ENCODE measurements at regions not wholly inside any gene's neighbourhood (a gene's known extent, or its start where the extent isn't known, plus 50 kb on each side); places are given as distances from the start of the nearest gene placed in this dataset.

DNA sequence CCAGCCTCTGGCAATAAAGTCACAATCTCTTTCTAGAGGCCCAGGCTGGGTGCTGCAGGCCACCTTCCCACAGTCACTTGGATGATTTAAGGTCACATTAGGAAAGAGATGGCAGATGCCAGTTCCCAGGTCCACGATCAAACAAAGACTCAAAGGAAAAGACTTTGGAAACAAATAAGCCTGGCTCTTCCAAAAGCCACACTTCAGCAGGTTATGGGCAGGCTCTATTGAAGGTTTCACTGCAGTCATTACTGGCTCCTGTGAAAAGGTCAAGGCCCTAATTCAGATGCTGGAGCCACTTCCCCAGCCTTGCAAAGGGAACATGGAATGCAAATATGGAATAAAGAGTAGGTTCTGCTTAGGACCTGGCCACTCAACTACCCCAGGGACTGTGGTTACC lies 104.0 kb upstream of the ZNF32 start:
- TF ChIP-seq, protein P1, sequence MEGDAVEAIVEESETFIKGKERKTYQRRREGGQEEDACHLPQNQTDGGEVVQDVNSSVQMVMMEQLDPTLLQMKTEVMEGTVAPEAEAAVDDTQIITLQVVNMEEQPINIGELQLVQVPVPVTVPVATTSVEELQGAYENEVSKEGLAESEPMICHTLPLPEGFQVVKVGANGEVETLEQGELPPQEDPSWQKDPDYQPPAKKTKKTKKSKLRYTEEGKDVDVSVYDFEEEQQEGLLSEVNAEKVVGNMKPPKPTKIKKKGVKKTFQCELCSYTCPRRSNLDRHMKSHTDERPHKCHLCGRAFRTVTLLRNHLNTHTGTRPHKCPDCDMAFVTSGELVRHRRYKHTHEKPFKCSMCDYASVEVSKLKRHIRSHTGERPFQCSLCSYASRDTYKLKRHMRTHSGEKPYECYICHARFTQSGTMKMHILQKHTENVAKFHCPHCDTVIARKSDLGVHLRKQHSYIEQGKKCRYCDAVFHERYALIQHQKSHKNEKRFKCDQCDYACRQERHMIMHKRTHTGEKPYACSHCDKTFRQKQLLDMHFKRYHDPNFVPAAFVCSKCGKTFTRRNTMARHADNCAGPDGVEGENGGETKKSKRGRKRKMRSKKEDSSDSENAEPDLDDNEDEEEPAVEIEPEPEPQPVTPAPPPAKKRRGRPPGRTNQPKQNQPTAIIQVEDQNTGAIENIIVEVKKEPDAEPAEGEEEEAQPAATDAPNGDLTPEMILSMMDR (IDR thresholded peaks at IDR 0.05): no peak
- TF ChIP-seq POLR2A (IDR thresholded peaks at IDR 0.05): no peak
